ENCODE measurements at regions not wholly inside any gene's neighbourhood (a gene's known extent, or its start where the extent isn't known, plus 50 kb on each side); places are given as distances from the start of the nearest gene placed in this dataset.

GRCh38 chr16:13568803-13569202, 351.2 kb upstream of the ERCC4 start:
- Histone ChIP-seq H3K27me3 (no peaks in the 10 kb centered on the region), H3K27ac (no peak overlapping the region), H3K4me3 (no peak overlapping the region), H3K9me3 (no peaks in the 10 kb centered on the region), H3K4me1 (no peaks in the 10 kb centered on the region), H3K36me3 (no peaks in the 10 kb centered on the region)
- no peak for DNase-seq (ENCODE audit: low spot score in 2 of 2)
- intact Hi-C loops (cut with DNase I; ENCODE audit: low total_unique reads) = no loop called here
- TF ChIP-seq POLR2AphosphoS5 (IDR thresholded peaks at IDR 0.05) = no peak
- TF ChIP-seq, protein P1, sequence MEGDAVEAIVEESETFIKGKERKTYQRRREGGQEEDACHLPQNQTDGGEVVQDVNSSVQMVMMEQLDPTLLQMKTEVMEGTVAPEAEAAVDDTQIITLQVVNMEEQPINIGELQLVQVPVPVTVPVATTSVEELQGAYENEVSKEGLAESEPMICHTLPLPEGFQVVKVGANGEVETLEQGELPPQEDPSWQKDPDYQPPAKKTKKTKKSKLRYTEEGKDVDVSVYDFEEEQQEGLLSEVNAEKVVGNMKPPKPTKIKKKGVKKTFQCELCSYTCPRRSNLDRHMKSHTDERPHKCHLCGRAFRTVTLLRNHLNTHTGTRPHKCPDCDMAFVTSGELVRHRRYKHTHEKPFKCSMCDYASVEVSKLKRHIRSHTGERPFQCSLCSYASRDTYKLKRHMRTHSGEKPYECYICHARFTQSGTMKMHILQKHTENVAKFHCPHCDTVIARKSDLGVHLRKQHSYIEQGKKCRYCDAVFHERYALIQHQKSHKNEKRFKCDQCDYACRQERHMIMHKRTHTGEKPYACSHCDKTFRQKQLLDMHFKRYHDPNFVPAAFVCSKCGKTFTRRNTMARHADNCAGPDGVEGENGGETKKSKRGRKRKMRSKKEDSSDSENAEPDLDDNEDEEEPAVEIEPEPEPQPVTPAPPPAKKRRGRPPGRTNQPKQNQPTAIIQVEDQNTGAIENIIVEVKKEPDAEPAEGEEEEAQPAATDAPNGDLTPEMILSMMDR (IDR thresholded peaks at IDR 0.05) = no peak
- TF ChIP-seq POLR2A (IDR thresholded peaks at IDR 0.05) = no peak

GRCh38 chr16:13569986-13570385, 350.0 kb upstream of the ERCC4 start:
- Histone ChIP-seq H3K4me1 (no peaks in the 10 kb centered on the region), H3K9me3 (no peaks in the 10 kb centered on the region), H3K36me3 (no peaks in the 10 kb centered on the region), H3K27me3 (no peaks in the 10 kb centered on the region), H3K27ac (no peak overlapping the region), H3K4me3 (no peak overlapping the region)
- DNase-seq (ENCODE audit: low spot score in 2 of 2) = no peak
- TF ChIP-seq POLR2A (IDR thresholded peaks at IDR 0.05) (no peak), POLR2AphosphoS5 (IDR thresholded peaks at IDR 0.05) (no peak)
- TF ChIP-seq, protein P1 (IDR thresholded peaks at IDR 0.05) = no peak
- intact Hi-C loops (cut with DNase I; ENCODE audit: low total_unique reads) = no loop called here

DNA sequence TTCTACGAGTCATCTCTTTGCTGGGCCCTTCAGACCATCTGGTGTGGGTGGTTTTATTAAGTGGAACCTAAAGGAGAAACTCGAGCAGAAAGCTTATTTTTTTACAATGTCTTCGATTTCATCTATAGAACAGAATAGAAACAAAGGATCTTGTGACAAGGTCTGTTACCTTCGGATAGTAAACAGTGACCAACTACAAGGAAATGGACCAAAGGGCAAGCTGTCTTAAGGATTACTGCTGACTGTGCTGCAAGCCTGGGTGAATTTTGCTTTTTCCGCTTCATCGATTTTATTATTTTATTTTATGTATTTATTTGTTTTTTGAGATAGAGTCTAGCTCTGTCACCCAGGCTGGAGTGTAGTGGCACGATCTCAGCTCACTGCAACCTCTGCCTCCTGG, 348.9 kb upstream of the ERCC4 start:
- Histone ChIP-seq H3K4me3 (no peak overlapping the region), H3K4me1 (no peaks in the 10 kb centered on the region), H3K27me3 (no peaks in the 10 kb centered on the region), H3K27ac (no peak overlapping the region), H3K9me3 (no peaks in the 10 kb centered on the region), H3K36me3 (no peaks in the 10 kb centered on the region)
- TF ChIP-seq POLR2A (IDR thresholded peaks at IDR 0.05) (no peak), POLR2AphosphoS5 (IDR thresholded peaks at IDR 0.05) (no peak)
- TF ChIP-seq, protein P1 (IDR thresholded peaks at IDR 0.05) = no peak
- intact Hi-C loops (cut with DNase I; ENCODE audit: low total_unique reads) = no loop called here
- DNase-seq (ENCODE audit: low spot score in 2 of 2) = no peak

GRCh38 chr16:13573903-13574302, 346.1 kb upstream of the ERCC4 start:
- Histone ChIP-seq H3K4me1 (no peaks in the 10 kb centered on the region), H3K9me3 (no peaks in the 10 kb centered on the region), H3K27ac (no peak overlapping the region), H3K36me3 (no peaks in the 10 kb centered on the region), H3K4me3 (no peak overlapping the region), H3K27me3 (no peaks in the 10 kb centered on the region)
- DNase-seq (ENCODE audit: low spot score in 2 of 2) = no peak
- intact Hi-C loops (cut with DNase I; ENCODE audit: low total_unique reads) = no loop called here
- TF ChIP-seq POLR2AphosphoS5 (IDR thresholded peaks at IDR 0.05) = no peak
- TF ChIP-seq POLR2A (IDR thresholded peaks at IDR 0.05) = no peak
- TF ChIP-seq, protein P1 (IDR thresholded peaks at IDR 0.05) = no peak

GRCh38 chr16:13586051-13586450, 333.9 kb upstream of the ERCC4 start:
- Histone ChIP-seq H3K27me3 (no peaks in the 10 kb centered on the region), H3K36me3 (no peaks in the 10 kb centered on the region), H3K4me3 (no peak overlapping the region), H3K27ac (no peak overlapping the region), H3K4me1 (no peaks in the 10 kb centered on the region), H3K9me3 (no peaks in the 10 kb centered on the region)
- TF ChIP-seq, protein P1 (IDR thresholded peaks at IDR 0.05) = no peak
- no peak for TF ChIP-seq POLR2AphosphoS5 (IDR thresholded peaks at IDR 0.05)
- TF ChIP-seq POLR2A (IDR thresholded peaks at IDR 0.05) = no peak
- no peak for DNase-seq (ENCODE audit: low spot score in 2 of 2)
- intact Hi-C loops (cut with DNase I; ENCODE audit: low total_unique reads) = no loop called here
